GM18867 (cell line): ENCODE measurements at regions not wholly inside any gene's neighbourhood (a gene's known extent, or its start where the extent isn't known, plus 50 kb on each side); places are given as distances from the start of the nearest gene placed in this dataset.

Experiments used
- ATAC-seq: cut with Tn5 transposase; IDR thresholded peaks from one replicate; pipeline ENCODE4 v1.9.1; 2021; ENCODE audit warnings: mild to moderate bottlenecking, moderate library complexity; ENCODE audit not compliant: unreplicated experiment

DNA sequence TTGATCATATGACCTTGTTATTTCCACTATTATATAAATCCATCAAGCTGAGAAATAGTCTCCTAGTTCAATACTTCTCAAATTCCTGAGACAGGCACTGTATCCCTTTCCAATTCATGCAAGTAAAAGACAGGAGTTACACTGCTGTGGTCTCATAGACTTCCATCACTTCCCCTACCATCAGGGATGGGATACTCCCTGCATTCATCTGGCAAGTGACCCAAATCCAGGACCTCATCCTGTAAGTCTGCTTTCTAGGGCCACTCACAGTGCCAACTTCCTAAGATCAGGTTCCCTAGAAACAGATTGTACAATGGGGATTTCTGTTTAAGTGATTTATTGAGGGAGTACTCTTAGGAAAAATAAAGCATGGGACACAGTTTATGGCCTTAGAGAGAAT lies 424.0 kb upstream of the CDH7 start:
- no peak for ATAC-seq

DNA sequence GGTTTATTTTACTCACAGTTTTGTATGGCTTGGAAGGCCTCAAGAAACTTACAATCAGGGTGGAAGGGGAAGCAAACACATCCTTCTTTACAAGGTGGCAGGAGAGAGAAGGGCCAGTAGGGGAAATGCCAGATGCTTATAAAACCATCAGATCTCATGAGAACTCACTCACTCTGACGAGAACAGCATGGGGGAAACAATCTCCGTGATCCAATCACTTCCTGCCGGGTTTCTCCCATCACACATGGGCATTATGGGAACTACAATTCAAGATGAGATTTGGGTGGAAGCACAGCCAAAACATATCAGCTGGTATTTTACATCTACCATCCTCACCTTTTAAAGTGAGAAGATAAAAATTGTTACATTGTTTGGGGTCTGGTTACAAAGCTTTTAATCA lies 427.9 kb upstream of the CDH7 start:
- no peak for ATAC-seq

DNA sequence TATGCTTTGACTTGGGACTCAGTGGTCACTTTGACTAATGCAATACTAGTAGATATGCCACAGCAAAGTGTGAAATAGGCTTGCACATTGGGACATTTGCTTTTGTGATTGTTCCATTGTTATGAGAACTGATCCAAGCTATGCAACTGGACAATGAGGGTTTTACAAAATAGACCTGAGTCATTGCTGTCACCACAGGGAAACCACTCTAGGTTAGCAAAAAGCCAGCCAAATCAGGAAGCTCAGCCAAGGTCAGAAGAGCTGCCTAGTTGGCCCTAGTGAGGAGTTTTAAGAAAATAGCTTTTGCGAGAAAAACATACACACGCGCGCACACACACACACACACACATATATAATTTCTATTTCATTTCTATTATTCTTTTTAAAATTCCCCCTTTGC lies 452.4 kb upstream of the CDH7 start:
- no peak for ATAC-seq

- no peak for ATAC-seq
Measured at GRCh38 chr18:65288908-65289307, 461.9 kb upstream of the CDH7 start.

- ATAC-seq = no peak
Measured at GRCh38 chr18:65287652-65288051, 463.2 kb upstream of the CDH7 start.

DNA sequence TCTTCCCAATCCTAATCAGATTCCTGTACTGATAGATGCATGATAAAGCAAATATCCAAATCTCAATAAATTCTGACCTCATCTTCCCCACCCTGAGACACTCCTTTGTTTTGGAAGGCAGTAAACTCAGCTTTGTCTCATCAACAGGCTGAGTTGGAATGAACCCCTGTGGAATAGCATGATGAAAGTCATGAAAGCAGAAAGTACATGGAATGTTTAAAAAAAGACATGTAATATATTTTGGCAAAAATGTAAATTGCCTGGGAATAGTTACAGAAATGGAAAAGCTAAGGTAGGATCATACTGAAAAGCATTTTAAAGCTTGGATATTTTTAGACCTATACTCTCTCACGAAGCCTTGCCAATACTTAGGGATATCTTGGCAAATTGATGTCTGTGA lies 468.7 kb upstream of the CDH7 start:
- no peak for ATAC-seq

DNA sequence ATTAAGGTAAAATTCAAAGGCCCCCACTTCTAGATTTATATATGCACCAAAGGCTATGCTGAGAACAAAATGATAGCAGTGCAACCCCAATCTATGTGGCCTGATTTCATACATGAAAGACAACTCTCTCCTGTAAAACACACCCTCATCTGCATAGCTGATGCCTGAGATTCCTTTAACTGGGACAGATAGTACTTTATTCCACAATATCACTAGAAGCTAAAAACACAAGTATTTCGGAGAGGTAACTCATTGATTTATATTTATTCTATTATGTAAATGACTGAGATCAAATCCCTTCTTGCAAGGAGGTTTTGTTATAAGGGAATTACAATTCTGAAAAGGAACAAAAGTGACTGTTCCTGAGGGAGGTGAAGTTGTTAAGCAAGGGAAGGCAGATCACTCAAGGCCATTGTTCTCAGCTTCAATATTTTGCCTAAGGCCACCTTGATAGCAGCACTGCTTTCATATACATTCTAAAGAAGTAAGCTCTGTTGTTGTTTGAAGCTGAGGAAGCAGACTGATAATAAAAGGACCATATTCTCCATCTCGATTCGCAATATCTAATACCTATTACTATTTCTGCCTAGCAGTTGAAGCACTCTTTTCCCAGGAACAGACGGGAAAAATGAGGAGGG lies 471.0 kb upstream of the CDH7 start:
- no peak for ATAC-seq

DNA sequence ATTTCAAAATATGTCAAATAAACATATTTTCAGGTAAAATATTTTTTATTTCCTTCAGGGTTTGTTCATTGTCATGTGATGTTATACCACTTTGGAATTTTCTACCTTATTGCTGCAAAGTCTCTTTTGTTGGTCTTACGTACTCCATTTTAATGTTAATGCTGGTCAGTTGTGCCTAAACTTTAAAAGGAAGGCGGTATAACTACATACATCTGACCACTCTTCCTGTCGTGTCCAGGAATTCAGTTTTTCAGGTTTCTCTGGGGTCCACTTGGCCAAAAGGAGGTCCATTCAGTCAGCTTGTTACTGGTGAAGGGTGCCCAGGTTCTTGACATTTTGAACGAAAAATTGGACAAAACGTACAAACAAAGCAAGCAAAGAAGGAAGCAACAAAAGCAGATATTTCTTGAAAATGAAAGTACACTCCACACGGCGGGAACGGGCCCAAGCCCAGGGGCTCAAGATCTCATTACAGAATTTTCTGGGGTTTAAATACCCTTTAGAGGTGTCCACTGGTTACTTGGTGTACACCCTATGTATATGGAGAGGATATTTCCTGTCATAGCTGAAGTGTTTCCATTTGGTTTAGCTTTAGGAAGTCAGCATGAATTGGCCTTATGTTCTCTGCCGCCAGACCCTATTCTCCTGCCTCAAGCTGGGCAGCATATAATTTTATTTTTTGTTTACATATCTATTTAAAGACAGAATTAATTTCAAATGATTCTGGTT lies 471.7 kb upstream of the CDH7 start:
- no peak for ATAC-seq

GRCh38 chr18:65269375-65269774 lies 481.4 kb upstream of the CDH7 start:
- no peak for ATAC-seq

DNA sequence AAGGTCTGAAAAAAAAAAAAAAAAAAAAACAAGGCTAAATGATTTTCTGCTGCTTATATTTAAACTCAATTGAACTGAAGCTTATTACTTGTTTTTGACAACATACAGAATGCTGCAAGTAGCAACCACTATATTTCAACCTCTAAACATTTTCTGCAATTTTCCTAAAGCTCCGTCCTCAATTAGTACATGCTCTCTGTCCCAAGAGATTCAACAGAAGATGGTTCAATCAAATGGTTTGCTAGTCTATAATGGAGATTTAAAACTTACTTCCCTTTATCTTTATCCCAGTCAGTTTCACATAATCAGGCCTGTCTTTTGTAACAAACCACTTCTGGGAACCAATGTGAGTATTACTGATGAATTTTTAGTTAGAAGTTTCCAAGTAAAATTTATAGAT lies 485.1 kb upstream of the CDH7 start:
- ATAC-seq = no peak

DNA sequence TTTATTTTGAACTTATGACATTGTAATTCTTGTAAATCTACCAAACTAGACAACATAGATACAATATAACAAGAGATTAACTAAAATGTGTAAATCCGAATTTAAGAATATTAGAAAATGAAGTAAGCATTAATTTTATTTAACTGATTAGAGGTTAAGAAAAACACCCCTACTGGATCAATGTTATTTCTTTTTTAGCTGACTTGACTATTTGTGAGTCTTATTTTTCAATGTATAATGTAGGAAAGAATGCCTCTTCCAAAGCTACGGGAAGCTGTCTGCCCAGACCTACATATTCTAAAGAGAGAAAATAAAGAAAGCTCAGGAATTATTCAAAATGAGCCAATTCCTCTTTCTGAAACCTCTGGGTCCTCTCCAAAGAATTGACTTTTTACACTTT lies 490.8 kb upstream of the CDH7 start:
- ATAC-seq = no peak

DNA sequence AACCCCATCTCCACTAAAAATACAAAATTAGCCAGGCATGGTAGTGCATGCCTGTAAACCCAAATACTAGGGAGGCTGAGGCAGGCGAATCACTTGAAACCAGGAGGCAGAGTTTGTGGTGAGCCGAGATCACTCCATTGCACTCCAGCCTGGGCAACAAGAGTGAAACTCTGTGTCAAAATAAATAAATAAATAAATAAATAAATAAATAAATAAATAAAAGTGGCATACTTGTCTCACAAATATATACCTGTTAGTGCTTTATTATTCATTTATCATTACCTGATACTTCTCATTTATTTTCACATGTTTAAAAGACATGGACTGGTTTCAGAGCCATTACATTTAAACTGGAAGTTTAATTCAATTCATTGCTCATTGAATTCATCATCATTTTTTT lies 491.4 kb upstream of the CDH7 start:
- ATAC-seq = no peak

- no peak for ATAC-seq
Measured at GRCh38 chr18:65257149-65257548, 493.7 kb upstream of the CDH7 start.

GRCh38 chr18:65255417-65255816 lies 495.4 kb upstream of the CDH7 start:
- no peak for ATAC-seq

- ATAC-seq = no peak
Measured at GRCh38 chr18:65239787-65240186, 511.0 kb upstream of the CDH7 start.

DNA sequence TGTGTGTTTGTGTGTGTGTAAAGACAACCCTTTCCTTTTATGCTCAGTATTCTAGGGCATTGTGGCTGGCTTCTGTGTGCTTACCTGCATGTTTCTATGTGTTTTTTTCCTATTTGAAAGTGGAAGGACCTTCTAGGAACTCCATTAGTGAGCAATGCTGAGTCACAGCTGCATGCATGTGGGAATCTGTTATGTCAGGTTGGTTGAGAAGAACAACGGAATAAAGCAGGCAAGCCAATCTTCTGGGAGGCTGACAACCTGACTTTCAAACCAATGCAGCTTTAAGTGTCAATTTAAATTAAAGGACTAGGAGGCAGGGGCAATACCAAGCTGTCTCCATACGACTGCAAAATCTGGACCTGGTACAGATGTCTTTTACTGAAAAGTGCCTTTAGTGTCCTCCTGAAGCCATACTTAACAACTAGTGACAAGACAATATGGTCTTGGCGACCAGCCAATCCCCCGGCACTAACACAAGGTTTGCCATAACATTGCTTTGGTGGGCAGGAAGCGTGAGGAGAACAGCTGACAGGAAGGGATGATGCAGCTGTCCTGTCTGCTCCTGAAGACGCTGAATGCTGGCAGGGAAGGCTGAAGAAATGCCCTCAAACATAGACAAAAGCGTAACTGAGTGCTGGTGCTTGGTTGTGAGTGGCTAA lies 514.7 kb upstream of the CDH7 start:
- no peak for ATAC-seq

GRCh38 chr18:65230311-65230710 lies 520.5 kb upstream of the CDH7 start:
- no peak for ATAC-seq

- no peak for ATAC-seq
Measured at GRCh38 chr18:65227970-65228369, 522.8 kb upstream of the CDH7 start.

DNA sequence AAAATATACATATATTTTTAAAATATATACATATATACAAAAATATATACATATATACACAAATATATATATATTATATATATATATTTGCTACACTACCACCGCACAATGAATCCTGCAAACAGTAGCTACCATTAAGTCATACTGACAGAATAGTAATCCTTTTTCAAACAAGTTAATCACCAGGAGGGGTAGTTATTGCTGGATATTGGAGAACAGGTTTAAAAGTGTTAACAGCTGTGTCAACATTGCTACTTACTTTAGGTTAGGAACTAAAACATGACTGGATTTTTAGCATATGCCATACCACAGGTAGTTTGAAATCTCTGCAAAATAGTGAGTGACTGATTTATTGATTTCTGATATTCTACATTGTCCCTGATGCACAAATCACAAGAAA lies 529.1 kb upstream of the CDH7 start:
- no peak for ATAC-seq

DNA sequence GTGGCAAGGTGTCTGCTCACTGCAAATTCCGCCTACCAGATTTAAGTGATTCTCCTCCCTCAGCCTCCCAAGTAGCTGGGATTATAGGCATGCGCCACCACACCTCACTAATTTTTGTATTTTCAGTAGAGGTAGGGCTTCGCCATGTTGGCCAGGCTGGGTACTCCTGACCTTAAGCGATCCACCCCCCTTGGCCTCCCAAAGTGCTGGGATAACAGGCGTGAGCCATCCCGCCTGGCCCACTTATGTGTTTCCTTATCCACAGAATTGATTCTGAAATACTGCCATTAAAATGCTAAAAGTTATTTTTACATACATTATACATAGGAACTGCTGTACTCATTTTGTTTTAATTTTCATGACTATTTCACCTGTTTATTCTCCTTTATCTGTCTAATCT lies 529.7 kb upstream of the CDH7 start:
- no peak for ATAC-seq

- no peak for ATAC-seq
Measured at GRCh38 chr18:65215865-65216466, 534.8 kb upstream of the CDH7 start.

- no peak for ATAC-seq
Measured at GRCh38 chr18:65214456-65214855, 536.4 kb upstream of the CDH7 start.
